GM19035 (cell line): ENCODE measurements at regions not wholly inside any gene's neighbourhood (a gene's known extent, or its start where the extent isn't known, plus 50 kb on each side); places are given as distances from the start of the nearest gene placed in this dataset.

ENCODE experiments used
- ATAC-seq: cut with Tn5 transposase; IDR thresholded peaks from one replicate; pipeline ENCODE4 v1.9.1; 2021; ENCODE audit not compliant: unreplicated experiment

- no peak for ATAC-seq
These were observed 118.2 kb upstream of the C7orf33 start for GRCh38 chr7:148472406-148472805.

- ATAC-seq, result no peak
These were observed 116.7 kb upstream of the C7orf33 start for GRCh38 chr7:148473703-148474480.

DNA sequence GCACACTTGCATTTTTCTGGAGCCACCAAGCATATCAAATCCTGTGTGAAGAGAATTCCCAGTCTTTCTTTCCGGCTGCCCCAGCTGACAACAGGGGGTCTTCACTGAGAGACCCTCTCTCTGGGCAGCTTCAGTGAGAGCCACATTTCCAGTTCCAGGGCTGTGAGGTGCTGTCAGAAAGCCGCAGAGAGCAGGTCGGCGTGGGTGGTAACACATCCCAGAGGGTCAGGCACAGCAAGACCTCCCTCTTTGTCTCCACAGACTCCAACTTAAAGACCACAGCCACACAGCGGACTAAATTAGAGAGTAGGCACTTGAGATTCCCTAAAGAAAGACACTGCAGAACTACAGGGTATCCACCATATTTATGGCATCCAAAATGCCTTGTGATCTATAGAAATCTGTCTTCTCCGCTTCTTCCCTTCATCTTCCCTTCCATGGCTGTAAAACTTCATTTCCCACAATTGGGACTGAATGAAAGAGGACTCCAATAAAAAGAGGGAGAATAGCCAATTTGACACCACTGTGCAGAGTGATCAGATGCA, 116.0 kb upstream of the C7orf33 start:
- no peak for ATAC-seq

DNA sequence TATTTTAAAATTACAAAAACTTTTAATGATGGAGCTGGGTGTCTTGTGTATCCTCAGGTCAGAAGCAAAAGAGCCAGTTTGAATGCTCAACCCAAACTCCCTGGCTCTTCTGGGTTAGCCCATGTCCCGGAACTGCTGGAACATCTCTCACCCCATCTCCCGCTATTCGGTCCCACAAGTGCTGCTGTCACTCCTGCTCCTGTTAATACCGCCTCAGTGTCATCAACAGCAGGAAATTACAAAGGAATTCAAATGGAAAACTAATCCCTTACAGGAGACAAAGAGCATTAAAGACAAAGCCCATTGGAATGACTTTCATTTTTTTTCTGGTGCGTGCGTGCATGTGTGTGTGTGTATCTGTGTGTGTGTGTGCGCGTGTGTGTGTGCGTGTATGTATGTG, 112.0 kb upstream of the C7orf33 start:
- no peak for ATAC-seq

DNA sequence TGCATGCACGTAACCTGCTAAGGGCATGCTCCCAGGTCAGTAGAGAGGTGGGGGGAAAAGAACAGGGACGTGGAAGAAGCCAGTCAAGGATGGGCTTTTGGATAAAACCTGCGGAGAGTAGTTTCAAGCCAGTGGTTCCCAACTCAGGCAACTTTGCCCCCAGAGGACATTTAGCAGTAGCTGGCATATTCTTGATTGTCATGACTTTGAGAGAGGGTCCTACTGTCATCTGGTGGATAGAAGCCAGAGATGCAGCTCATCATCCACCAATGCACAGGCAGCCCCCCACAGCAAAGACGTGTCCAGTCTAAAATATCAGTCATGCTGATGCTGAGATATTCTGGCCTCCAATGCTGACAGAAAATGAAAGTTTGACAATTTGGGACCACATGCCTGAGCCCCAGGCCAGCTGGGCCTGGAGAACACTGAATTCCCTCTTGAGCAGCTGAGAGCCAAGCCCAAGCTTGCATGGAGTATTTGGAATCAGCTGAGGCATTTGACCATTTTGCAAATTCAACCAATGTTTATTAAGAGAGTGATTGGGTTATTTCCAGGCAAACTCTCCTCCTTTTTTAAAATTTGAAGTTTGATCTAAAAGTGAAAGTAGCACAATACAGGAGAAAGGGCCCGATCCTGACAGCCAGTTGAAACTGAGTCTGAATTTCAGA, 110.0 kb upstream of the C7orf33 start:
- ATAC-seq, result no peak

GRCh38 chr7:148481147-148481526, 109.4 kb upstream of the C7orf33 start:
- ATAC-seq, result no peak

DNA sequence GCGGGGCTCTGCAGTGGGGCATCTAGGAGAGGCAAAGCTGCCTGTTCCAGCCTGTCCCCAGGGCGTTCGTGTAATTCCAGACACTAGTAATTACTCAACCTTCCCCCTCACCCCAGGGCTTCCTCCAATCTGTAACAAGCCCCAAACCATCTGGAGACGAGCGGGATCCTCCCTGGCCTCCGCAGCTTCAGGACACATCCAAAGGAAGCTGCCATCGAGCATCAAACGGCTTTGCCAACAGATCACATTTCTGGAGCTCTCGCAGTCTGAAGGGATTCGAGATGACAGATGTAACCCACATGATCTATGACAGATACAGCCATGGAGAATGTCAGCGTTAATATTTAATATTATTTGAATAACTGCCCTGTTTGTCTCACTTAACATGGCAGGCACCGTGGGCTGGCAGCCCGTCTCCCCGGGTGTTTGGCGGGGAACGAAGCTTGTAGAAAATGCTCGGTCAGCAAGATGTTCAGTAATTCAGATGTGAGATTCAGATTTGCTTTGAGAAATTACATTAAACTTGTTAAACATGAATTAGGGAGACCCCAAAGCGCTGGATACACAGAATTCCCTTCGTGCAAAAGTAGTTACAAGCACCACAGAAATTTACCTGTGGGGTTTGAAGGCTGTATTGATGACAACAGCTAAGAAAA, 108.5 kb upstream of the C7orf33 start:
- ATAC-seq, result no peak

DNA sequence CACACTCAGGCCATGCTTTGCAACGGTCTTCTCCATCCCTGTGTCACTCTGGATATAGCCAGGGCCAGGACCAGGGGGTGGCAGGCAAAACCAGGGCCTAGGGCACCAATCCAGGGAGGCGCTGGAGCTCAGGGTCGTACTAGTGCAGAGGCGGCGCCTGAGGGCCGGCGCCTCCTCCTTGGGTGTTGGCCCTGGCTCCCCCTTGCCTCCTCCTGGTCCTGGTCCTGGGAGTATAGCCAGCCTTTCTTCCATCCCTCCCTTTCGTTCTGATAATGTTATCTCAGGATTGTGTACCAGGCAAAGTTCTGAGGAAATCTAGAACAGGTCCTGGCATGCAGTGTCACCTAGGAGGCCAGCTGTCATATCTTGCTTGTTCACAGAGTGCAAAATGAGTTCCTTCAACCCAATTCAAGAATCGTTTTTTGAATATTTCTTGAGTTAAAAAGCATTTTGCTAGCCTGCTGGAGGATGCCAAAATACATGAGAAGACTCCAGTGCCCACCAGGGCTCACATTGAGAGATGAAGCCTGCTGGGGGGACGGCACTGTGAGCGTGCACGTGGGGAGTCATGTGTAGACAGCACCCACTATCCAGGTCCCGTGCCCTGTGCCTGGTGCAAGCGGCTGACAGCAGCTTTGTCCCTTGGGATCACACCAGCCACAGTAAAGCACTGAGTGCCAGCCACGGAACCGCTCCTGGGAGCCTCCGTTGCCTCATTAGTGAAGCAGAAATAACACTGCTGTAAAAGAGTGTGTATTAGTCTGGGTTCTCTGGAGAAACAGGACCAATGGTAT, 106.9 kb upstream of the C7orf33 start:
- ATAC-seq, result no peak

- no peak for ATAC-seq
These were observed 106.1 kb upstream of the C7orf33 start for GRCh38 chr7:148484486-148484885.

DNA sequence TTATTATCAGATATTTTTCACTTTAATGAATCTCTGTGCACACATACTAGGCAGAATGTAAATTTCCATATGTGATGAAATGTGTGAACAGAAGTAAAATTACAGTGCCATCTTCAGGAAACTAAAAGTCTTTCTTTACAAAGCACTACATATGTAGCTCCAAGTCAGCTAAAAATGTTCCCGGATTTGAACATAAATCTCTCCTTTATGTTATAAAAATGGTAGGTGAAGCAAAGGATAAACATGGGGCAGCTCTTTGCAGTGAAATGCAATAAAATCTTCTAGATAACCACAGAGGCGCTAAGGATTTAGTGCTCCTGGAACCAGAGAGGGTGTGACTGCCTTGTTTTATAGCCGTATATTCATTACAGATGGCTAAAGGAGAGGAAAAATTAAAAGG, 104.9 kb upstream of the C7orf33 start:
- no peak for ATAC-seq

DNA sequence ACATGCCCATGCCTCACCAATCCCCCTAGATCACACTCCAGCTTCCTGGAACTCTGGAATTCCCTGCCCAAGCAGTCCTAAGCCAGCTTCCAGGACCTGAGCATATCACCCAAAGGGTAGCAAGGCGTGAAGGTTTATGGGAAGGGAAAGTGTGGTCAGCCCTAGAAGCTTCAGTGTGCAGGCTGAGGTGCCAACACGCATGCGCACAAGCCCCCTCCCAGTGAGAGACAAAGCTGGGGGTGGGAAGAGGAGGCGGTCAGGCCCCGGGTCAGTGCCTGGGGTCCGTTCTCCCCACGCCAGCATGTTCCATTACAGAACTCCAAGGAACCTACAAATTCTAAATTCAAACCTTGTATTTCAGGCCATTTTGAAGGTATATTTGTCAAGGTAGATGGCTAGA, 103.6 kb upstream of the C7orf33 start:
- ATAC-seq, result no peak

DNA sequence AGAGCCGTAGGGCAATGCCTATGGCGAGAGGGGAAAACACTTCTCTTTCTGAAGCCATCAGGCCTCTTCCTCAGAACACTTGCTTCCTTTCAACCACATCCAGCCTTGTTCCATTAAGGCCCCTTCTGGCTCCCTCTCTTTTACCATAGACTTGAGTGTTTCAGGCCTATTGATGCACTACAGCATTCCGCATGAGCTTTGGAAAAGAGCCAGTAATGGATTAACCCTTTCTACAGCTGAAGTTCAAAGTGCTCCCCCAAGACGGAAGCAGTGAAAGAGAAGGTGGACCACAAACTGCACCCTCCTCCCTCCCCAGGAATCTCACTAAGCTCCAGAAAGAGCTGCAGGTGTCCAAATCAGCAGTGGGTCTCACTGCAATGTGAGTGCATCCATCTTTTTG, 102.7 kb upstream of the C7orf33 start:
- no peak for ATAC-seq

DNA sequence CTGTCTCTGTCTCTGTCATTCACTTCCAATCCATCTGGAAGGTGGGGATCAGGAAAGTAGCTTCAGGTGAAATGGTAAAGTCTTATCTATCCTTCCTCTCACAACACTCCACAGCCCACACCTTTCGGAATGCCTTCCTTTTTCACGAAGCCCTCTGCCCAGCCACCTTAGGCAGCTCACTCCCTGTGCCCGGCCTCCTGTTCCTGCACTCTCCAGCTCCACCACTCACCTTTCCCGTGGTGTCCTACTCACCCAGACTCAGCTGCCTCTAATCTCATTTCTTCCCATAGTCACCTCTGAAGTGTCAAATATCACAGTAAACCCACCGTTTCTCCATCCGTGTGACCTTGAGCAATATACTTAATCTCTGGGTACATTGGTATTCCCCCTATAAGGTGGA, 100.9 kb upstream of the C7orf33 start:
- no peak for ATAC-seq

DNA sequence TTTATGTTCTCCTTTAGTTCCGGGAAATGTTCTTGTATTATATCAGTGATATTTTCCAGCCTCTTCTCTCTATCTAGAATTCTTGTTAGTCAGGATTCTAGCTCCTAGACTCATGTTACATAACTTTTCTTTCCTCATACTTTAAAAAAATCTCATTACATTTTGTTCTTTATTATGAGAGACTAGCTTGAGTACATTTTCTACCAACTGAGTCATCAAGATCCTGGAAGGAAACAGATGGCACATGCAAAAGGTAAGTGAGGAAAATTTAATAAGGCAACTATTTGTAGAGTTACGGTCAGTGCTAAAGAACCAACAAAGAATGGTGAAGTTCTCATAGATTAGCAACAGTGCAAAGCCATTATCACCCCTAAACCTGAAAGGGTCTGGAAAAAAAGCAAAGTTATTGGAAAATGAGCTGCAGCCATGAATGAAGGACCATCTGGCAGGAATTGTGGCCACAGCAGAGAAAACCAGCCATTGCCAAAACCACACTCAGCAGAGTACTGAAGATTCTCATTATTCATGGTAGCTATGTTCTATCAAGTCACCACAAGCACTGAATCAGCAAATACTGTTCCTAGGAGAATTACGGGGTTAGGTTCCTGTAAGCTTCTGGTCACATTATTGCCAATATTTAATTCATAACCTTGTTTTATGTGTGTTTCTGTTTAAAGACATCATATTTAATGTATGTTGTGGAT, 98.3 kb upstream of the C7orf33 start:
- no peak for ATAC-seq

DNA sequence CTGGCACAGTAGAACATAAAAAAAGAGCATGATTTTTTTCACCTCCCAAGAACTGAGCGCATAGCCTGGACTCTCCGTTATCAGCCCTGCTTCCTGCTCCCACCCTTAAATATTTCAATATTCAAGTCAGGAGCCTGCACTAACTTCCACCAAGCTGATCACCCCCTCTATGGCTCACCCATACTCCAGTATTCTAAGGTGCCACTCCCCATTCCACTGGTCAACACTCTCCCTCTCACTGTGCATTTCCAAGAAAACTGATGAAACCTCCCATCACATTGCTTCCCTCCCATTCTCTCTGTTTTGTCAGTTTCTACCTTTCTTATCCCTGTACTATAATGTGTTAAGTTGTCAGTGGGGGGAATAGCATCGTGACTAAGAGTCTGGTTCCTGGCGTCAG, 95.0 kb upstream of the C7orf33 start:
- no peak for ATAC-seq

GRCh38 chr7:148500978-148501377, 89.6 kb upstream of the C7orf33 start:
- peak; percentile 10 for ATAC-seq

- no peak for ATAC-seq
These were observed 86.6 kb upstream of the C7orf33 start for GRCh38 chr7:148503900-148504487.

DNA sequence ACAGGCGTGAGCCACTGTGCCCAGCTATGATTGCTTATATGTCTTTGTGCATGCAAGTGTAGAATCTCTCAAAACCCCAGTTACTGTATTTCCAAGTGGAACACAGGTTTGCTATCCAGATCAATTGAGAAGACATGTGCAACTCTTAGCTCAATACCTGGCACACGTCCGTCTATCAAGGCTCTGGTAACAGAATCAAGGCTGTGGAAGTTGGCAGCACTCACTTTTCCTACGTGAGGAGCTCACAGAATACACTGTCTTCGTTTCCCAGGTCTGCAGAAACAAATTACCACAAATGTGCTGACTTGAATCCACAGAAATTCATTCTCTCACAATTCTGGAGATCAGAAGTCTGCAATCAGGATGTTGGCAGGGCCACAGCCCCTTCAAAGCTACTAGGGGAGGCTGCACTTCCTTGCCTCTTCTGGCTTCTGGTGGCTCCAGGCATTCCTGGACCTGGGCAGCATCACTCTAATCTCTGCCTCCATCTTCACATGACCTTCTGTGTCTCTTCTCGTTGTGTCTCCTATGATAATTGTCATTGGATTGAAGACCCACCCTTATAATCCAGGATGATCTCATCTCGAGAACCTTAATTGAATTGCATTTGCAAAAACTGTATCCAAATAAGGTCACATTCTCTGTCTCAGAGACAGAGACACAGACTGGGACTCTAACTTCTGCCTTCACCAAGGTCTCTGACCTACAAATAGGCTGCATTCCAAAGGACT, 84.8 kb upstream of the C7orf33 start:
- ATAC-seq, result no peak

- peak; percentile 97 for ATAC-seq
These were observed 83.4 kb upstream of the C7orf33 start for GRCh38 chr7:148507064-148507573.
